CD4-positive, alpha-beta T cell treated with Interleukin-21 for 1 hour (primary cell): ENCODE measurements at regions not wholly inside any gene's neighbourhood (a gene's known extent, or its start where the extent isn't known, plus 50 kb on each side); places are given as distances from the start of the nearest gene placed in this dataset.

Source experiments
- DNase-seq: peaks from one replicate; pipeline ENCODE4 v3.0.0-alpha.2; 2020

DNA sequence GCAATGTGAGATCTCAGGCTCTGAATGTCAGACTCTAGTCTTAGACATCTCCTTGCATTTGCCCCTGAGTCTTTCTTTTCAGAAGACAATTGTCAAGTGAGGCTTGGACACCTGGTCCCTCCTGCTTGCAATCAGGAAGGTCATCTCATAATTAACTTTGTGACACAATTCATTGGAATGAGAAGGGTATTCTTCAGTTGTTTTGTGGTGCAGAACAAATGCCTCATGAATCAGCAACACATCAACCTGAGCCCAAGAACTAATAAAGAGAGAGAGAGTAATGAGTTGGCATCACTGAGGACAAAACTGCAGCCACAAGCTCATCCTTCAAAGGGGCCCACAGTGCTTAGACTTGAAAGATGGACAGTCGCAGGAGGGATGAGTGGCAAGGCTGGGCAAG is 375.8 kb downstream of the INSC start:
- DNase-seq: no peak

DNA sequence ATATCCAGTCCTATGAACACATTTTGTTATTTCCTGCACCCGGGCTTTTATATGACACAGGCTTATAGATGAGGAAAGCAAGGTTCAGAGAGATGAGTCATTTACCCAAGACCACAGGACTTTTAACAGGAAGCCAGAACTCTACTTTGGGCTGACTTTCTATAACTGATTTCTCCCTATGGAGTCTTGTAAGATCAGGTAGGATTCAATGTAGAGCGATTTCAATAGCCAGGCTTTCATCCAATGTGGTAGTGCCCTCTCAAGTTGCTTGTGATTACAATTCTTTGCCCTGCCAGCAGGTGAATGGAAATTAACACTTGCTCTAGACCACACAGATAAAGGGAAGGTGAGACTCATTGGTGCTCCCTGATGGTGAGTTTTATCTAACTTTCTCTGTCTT is 378.3 kb downstream of the INSC start:
- DNase-seq: no peak

DNA sequence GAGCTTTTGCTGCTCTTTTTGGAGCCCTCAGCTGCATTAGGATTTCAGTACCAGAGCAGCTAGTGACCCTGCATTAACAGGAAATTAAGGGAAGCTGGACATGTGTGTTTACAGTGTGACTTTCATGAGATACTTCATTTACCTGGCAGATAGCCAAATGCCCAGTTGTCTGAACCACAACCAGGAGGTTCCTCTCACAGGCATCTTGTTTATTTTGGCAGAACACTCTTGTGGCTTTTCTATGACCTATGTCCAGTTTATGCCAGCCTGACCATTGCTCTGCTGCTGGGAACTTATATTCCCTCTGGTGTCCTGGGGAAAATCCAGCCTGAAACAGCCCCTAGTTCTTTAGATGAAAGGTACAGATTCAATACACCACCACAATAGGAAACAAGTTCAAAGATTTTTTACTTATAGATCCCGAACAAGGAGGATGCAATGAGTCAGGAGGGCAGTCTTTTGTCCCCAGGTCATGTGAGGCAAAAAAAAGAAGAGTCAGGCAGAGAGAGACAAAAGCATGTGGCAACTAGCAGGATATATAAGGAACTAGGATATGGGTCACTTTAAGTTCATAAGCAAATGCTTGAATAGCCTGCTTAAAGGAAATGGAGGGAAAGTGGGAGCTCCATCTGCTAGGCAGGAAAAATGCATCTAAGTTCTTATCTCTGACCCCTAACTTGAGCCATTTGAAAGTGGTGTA is 379.3 kb downstream of the INSC start:
- no peak for DNase-seq

DNA sequence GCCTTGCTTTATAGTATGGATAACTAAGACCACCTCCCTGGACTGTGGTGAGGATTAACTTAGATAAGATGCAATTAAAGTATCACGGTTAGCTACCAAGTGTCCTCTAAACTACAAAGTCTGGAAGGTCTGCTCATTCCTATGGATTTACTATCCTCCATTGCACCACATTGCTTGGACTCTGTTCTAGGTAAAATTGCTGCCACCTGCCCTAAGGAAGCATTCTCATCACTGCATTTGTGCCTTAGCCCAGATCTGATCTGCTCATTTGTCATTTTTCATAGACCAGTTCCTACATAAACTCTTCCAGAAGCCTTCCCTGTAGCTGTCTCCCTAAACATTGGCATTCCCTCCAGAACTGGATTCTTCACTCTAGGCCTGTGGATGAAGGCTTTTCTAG is 380.0 kb downstream of the INSC start:
- DNase-seq: no peak

DNA sequence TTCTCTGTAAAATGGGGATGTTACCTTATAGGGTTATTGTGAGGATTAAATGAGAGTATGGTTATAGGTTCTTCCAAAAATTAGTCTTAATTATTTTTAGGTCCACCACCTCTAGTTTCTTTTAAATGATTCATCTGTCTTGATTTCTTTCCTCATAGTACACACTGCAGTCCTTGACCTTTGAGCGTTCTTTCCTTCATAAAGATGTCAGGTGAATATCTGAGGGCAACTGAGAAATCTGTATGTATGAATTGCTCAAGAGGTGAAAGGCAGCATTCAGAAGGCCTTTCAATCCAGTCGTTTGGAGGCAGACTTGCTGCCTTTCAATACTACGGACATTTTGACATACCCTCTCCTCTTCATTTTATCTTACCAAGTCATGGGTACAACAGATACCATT is 380.7 kb downstream of the INSC start:
- DNase-seq: no peak

DNA sequence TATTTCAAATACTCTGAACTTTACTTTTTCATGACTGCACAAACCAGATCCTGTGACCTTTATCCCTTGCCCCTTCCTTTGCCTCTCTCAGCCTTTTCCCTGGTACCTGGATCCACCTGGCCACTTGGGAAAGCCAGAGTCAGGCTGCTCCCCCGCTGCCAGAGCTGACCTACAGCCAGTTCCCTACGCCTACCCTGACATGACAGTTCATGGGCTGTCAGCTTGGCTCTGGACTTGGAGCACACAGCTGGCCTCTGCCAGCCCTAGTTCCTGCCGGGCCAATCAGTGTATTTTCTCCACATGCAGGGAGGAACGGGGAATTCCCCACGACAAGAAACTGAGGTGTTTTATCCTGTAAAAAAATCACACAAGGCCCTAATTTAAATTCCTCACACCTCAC is 382.6 kb downstream of the INSC start:
- no peak for DNase-seq

DNA sequence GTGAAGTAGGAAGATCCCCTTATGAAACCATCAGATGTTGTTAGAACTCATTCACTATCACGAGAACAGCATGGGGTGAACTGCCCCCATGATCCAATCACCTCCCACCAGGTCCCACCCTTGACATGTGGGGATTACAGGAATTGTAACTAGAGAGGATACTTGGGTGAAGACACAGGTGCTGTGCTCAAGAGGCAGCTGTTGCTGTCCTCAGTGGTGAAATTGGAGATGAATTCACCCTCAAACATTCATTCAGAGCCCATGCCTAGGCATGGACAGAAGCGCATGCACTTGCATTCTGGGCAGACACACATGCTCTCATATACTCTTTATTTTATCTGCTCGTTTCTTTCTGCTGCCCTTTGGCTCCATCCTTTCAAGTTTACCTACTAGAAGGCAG is 385.0 kb downstream of the INSC start:
- DNase-seq: no peak

DNA sequence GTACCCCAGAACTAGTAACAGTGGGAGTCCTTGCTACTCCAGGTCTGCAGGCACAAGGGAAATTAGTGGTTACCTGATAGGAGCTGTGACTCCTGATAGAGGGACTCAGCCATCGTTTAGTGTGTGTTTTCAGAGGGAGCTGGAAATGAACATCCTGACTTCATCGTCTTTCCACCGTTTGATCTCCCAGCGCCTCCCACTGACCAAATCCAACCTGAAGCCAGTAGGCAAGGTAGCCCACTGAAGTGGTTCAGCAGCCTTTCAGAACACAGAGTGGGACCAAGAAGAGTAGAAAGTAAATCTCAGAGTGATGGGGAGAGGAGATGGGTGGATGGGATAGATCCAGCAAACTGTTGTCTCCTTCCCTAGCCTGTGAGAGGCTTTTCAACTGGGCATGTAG is 385.9 kb downstream of the INSC start:
- DNase-seq: no peak

GRCh38 chr11:15501566-15501965 is 386.8 kb downstream of the INSC start:
- no peak for DNase-seq

GRCh38 chr11:15505155-15505554 is 390.4 kb downstream of the INSC start:
- DNase-seq: no peak

- no peak for DNase-seq
Measured at GRCh38 chr11:15507592-15507991, 392.9 kb downstream of the INSC start.

DNA sequence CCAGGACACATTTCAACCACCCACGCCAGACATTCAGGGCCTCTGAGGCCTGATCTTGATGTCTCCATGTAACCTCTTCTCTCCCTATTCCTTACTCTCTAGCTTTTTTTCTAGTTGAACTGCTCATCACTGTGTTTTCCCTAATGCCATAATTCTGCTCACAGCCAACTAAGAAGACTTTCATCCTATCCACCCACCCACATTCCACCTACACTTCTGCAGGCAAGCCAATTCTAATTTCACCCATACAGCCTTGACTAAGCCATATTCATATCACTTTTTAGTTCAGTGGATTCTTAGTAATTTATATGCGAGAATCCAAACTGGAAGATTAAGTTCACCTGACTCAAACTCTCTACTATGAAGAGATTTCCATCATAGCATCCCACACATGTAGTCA is 394.4 kb downstream of the INSC start:
- DNase-seq: no peak

- DNase-seq: no peak
Measured at GRCh38 chr11:15519124-15519791, 404.5 kb downstream of the INSC start.

DNA sequence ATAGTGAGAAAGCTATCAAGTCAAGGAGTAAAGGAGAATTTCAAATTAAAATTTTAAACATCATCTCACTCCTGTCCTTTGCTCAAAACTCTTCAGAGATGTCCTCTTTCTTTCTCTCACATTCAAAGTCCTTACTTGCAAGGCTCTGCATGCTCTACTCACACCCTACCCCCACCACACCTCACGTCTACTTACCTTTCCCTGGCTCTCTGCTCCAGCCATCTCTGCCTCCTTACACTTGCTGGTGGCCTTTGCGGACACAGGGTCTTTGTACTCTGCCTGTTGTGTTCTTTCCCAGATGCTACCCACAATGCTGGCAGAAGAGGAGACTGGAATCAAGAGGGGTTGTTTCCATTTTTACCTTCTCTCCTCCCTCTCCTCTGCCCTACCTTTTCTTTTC is 405.2 kb downstream of the INSC start:
- no peak for DNase-seq

DNA sequence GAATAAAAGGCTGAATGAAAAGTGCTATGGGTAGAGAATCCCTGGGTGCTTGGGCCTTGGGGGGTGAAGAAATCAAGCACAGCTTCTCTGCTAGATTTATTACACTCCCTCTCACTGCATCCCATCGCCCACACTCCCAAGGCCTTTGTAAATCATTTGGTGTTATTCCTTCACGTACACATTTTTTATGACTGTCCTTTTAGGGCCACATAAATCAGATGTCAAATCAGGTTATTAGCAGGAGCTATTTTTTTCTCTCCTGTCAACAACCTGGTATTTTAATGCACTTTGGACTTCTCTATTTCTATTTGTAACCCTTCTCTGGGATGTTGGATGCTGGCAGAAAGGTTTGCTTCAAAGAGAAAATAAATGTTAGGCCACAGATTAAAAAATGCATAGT is 408.8 kb downstream of the INSC start:
- no peak for DNase-seq

DNA sequence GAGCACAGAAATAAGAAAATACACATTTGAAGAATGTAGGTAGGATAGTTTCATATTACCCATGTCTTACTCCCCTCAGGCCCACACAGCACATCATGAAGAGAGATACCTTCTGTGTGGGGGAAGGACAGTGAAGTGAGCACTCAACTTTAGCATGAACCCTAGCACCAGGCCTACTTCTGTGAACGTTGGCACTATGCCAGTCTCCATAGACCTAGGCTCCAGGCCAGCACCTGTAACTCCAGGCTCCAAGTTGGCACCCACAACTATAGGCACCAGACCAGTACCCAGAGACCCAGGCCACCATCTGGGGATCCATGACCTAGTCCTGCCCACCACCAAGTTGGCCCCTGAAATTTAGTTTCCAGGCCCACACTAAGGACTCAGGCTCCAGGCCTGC is 410.9 kb downstream of the INSC start:
- DNase-seq: no peak

DNA sequence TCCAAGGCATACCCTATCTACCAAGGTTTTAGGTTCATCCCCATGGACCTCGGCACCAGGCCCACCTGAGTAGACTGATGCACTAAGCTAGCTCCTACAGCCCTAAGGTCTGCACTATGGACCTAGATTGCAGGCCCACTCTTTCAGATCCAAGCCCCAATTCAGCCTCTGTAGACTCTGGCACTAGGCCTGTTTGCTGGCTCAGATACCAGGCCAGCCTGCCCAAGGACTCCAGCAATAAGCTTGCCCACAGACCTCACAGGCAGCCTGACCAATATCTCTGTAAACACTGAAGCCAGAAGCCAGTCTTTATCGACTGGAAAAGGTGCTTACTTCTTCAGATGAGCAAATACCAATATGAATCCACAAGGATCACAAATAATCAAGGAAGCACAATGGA is 411.3 kb downstream of the INSC start:
- no peak for DNase-seq

DNA sequence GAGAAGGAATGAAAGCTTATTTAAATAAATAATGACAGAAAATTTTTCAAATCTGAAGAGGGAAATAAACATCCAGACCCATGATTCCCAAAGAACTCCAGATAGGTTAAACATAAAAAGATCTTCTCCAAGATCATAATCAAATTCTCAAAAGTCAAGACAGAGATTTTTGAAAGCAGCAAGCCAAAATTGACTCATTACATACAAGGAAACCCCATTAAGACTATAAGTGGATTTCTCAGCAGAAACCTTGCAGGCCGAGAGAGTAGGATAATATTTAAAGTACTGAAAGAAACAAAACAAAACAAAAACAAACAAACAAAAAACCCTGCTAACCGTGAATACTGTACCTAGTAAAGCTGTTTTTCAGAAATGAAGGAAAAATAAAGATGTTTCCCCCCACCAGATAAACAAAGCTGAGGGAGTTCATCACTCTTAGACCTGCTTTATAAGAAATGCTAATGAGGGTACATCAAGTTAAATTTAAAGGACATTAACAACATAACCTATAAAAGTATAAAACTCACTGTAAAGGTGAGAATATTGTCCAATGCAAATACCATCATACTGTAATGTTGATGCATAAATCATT is 412.2 kb downstream of the INSC start:
- DNase-seq: no peak

DNA sequence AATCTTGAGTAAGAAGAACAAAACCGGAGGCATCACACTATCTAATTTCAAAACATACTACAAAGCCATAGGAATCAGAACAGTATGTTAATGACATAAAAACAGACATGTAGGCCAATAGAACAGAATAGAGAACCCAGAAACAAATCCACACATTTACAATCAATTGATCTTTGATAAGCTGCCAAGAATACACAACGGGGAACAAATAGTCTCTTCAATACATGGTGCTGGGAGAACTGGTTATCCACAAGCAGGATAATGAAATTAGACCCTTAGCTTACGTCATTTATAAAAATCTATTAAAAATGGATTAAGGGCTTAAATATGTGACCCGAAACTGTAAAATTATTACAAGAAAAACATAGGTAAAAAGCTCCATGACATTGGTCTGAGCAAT is 417.7 kb downstream of the INSC start:
- no peak for DNase-seq

DNA sequence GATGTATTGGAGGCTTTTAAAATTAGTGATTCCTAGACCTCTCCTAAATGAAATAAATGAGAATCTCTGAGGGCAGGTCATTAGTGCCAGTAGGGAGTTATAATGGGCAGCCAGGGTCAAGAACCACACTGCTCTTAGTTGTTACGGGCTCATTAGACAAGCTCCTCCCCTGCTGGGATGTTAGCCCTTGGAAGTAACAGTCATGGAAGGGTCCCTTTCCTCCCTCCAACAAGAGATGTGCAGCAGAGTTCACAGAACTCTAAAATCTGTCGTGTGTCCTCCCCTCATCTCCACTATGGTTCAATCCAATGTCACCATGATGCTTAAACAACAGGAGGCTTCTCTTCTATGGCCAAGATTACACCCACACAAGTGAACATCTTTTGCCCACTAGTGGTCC is 419.5 kb downstream of the INSC start:
- DNase-seq: no peak

DNA sequence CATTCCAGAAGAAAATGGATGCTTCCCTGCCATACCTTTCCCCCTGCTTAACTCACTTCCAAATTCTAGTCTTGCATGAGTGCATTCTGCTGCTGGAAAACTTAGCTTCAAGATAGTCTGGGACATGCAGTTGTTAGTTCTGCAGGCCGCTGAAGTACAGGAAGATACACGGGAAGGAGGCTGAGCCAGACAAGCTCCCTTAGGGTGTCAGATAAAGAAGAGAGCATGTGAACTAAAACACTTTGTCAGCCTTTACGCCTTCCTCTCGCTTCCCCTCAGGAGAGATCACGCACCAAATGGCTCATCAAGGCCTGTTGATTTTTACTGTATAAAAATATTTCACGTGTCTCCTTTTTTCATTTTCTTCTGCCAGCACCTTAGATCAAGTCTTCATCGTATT is 420.7 kb downstream of the INSC start:
- no peak for DNase-seq

GRCh38 chr11:15536438-15536837 is 421.7 kb downstream of the INSC start:
- DNase-seq: no peak

GRCh38 chr11:15539645-15540044 is 424.9 kb downstream of the INSC start:
- no peak for DNase-seq

- DNase-seq: no peak
Measured at GRCh38 chr11:15541079-15541478, 426.4 kb downstream of the INSC start.

DNA sequence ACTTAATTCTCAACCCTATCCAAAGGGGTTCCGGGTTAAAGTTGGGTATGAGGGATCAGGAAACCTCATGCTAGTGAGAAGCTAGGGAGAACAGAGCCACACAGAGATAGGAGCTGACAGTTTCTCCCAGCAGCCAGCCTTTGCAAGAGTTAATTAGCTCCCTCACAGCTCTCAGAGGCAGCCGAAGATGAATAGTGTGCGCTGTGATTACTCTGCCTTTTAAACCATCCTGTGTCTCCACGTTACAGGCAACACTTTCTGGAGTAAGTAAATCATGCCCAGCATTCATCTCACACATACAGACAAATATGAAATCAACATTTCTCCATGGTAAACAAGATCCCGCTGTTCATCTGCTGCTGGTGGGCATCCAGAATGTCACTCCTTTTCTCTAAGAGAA is 429.6 kb downstream of the INSC start:
- no peak for DNase-seq
